ENCODE measurements at regions not wholly inside any gene's neighbourhood (a gene's known extent, or its start where the extent isn't known, plus 50 kb on each side); places are given as distances from the start of the nearest gene placed in this dataset.
"Not testable (repeated sequence)": the region's sequence is repeated elsewhere in the genome, so short reads cannot be mapped to it uniquely, and the experiment has no call there.

DNA sequence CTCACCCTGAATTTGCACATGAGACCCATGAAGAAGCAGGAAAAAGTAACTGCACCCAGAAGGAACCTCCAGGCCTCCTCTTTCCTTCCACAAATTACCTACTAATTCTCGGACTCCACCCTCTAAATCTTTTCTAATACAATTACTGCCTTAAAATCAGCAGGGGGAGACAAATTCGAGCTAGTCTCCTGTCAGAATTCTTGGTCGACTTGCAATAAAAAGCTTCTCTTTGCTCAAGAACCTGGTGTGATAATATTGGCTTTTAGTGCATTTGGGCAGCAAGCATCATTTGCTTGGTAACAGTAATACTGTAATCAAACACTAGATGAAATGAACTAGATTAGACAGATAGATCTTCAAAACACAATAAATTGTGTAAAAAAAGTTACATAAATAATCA, 281.9 kb downstream of the RAP2B start:
- no peak for DNase-seq

DNA sequence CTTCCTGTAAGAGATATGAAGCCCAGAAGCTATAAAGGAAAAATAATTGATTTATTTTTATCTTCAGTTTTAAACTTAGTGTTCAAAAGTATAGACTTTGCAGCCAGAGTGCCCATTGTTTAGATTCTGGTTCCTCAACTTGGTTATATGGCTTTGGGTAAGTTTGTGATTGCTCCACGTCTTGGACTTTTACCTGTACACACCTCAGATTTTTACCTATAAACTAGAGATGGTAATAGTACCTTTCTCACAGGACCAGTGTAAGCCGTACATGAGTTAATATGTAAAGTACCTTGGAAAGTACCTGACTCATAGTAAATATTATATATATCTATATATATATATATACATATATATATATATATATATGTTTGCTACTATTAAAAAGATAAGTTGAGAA, 283.8 kb downstream of the RAP2B start:
- no peak for DNase-seq

DNA sequence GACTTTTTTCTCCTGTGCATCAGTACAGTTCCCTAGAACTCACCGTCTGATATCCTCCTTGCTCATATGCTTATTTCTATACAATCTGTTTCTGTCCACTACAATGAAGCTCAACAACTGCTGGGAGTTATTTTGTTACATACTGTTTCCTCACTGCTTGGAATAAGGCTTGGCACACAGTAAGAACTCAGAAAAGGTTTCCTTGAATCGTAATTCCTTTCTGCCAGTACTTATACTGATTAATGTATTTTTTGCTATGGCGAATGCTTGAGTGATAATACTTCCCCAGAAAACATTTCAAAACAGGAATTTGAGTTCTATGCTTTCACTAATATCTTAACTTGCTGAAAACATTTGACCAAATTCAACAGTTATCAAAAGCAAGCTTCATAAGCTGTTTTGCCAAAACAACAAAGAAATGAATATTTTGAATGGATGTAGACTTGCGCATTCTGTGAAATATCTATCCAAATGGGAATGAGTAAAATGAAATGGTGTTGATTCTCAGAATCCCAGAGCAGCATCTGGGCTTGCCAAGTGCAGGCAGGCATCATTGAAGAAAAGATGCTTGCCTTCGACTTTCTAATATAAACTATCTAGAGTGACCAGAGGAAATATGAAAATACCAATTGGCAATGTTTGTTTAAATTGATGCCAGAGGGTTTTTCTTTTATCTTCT, 286.3 kb downstream of the RAP2B start:
- no peak for DNase-seq

DNA sequence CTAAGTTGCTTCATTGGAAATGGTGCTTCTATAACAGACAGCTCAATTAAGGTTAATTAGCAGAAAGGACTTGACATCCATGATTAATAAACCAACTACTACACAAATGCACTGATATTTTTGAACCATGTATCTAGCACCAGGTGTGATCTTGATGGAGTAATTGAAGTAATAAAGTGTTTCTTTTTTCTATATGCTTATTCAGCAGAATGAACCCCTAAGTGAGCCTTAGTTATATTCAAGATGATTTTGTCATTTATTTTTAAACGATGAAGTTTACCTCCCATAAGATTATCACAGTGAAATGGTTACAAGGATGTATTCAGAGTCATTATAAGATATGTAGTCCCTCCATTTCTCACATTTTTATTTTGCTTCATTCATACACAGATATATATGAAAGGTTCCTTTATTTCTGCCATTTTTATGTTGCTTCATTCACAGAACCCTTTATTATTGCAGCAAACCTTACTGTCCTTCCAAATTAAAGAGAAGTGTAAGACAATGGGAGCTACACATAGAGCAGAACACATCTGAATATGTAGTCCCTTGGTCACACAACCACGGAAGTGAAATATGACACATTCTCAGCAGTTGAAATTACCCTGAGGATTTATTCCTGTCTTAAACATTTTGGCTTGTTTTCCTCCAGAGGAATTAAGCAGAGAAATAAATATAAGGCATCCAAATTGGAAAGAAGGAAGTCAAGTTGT, 295.0 kb downstream of the RAP2B start:
- DNase-seq: no peak

DNA sequence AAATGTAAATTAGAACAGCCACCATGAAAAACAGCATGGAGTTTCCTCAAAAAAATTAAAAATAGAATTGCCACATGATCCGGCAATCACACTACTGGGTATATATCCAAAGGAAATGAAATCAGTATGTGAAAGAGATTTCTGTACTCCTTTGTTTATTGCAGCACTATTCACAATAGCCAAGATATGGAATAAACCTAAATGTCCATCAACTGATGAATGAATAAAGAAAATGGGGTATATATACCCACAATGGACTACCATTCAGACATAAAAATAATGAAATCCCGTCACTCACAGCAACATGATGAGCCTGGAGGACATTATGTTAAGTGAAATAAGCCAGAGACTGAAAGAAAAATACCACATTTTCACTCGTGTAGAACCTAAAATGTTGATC, 296.9 kb downstream of the RAP2B start:
- DNase-seq: no peak

DNA sequence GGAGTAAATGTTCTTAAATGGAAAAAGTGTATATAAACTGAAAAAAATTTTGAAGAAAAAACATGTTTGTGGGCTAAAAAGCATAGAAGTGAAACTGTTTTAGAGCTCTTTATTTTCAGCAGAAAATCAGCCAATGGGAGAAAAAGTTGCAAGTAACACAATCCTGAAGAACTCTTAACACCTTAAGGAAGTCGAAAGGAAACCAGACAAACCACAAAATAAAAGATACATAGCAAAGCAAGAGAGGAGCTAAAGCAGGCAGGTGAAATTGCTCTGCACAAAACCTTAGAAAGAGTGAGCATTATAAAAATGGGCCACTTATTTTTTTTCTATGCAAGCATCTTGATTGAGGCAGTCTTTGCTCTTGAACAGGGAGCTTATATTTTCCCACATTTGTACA, 300.5 kb downstream of the RAP2B start:
- no peak for DNase-seq

DNA sequence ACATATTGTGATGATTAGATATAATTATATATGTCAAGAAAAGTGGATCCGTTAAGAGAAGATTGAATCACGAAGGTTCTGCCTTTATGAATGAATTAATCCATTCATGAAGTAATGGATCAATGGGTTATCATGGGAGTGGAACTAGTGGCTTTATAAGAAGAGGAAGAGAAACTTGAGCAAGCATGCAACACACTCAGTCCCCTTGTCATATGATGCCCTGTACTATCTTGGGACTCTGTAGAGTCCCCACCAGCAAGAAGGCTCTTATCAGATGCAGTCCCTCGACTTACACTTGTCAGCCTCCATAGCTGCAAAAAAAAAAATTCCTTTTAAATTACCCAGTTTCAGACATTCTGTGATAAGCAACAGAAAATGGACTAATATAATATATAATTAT, 301.9 kb downstream of the RAP2B start:
- DNase-seq: no peak

DNA sequence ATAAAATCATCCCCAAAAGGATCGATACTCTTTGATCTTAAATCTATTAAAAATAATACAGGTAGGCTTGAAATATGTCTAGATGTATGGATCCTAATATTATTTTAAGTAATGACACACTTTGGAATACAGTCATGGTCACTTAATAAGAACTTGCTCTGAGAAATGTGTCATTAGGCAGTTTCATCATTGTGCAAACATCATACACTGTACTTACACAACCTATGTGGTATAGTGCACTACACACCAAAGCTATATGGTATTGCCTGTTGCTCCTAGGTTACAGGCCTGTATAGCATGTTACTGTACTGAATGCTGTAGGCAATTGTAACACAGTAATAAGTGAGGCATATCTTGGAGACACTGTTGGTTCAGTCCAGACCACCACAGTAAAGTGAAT, 307.1 kb downstream of the RAP2B start:
- no peak for DNase-seq

DNA sequence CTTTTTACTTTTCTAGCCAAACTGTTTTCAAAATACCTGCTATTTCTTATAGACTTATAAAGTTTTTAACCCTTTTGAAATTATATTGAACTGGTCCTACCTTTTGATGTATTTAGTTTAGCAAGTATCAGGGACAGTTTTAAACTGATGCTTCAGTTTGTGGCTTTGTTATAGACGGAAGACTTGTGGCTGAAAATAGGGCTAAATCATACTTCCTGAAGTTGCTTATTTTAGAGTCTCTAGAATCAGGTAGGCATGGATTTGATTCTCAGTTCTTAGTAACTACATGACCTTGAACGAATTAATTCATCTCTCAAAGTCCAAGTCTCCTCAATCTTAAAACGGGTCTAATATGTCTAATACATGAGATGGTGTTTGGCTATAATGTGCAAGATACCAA, 322.8 kb downstream of the RAP2B start:
- DNase-seq: no peak

DNA sequence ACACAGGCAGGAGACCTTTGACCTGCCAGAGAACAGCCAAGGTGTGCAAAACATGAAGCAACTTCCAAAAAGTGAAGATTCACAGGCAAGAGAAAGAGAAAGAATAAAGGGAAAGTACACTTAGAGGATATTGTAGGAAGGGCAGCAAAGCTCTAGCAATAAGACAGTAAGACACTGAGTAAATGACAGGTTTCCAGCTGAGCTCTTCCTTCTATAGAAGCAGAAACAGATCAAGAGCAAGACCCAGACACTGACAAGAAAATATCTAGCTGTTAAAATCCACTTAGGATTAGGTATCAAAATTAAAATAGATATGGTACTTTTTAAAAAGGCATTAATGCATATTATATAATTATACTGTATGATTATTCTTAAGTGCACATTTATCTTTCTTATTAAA, 333.4 kb downstream of the RAP2B start:
- DNase-seq: no peak

DNA sequence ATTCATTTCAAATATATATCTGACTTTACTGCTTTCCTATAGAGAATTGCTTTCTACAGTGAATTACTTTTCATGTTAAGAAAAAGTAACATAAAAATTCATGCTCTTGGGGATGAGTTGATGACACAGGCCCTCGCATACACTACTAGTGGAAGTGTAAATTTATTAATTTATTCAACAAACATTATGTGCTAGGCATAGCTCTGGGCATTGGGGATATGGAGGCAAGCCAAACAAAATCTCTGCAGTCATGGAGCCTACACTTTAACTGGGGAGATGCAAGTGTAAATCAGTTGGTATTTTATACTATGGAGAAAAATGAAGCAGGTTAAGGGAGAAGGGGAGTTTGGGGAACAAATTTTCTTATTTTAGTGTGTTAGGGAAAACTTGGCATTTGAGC, 340.7 kb downstream of the RAP2B start:
- DNase-seq: no peak

DNA sequence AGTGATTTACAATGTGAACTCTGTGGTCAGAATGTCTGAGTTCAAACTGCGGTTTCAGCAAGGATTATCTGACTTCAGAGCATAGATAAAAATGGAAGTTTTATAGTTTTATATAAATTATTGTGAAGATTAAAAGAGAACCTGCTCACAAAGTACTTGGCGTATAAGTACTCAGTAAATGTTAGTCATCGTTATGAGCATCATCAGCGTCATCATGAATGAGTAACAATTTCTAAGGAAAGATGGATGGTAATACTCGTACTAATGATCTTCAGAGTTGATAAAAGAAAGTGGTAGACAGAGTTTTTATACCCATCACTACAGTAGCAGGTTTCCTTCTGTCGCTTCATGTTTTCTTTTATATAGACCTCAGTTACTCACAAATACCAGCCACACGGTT, 341.8 kb downstream of the RAP2B start:
- no peak for DNase-seq

DNA sequence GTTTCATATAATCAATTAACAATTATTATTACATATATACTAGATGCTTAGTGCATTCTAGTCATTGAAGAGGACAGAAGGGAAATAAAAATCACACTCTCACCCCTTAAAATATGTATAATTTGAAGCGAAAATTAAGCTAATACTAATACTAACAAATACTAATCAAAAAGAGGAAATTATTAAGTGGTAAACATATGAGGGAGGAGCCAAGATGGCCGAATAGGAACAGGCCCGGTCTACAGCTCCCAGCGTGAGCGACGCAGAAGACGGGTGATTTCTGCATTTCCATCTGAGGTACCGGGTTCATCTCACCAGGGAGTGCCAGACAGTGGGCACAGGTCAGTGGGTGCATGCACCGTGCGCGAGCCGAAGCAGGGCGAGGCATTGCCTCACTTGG, 344.2 kb downstream of the RAP2B start:
- not testable (repeated sequence) for DNase-seq

DNA sequence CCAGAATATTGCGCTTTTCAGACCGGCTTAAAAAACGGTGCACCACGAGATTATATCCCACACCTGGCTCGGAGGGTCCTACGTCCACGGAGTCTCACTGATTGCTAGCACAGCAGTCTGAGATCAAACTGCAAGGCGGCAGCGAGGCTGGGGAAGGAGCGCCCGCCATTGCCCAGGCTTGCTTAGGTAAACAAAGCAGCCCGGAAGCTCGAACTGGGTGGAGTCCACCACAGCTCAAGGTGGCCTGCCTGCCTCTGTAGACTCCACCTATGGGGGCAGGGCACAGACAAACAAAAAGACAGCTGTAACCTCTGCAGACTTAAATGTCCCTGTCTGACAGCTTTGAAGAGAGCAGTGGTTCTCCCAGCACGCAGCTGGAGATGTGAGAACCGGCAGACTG, 344.7 kb downstream of the RAP2B start:
- DNase-seq: not testable (repeated sequence)

DNA sequence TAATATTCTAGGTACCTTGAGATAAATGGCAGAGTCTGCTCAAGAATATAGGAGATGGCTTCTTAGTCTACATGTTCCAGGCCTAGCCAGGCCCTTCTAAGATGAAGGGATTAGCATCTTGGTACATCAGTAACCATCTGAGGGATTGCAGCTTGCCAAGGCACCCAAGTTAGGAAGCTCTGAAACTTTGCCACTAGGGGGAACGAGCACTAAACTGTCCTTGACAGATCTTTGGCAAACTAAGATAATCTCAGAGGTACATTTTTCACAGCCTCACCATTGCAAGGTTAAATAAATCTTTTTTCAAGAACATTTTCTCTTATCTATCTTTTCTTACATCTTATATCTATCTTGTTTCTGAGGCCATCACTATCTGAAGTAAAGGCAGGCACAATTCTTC, 351.2 kb downstream of the RAP2B start:
- DNase-seq: no peak

DNA sequence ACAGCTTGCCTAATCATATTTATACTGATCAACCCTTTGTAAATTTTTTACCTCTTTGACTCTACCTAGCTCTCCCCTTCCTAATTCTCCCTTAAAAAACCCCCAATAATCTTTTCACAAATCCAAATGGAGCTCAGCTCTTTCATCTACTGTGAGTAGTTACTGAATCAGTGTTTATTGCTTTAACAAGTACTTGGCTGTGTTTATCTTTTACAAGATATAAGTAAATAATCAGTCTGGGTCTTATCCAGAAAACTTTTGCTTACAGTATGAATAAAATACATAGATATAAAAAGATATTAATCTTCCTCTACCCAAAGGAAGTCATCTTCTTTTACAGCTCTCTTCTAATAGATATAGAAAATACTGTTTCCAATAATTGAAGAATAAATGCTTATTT, 366.4 kb downstream of the RAP2B start:
- DNase-seq: no peak

DNA sequence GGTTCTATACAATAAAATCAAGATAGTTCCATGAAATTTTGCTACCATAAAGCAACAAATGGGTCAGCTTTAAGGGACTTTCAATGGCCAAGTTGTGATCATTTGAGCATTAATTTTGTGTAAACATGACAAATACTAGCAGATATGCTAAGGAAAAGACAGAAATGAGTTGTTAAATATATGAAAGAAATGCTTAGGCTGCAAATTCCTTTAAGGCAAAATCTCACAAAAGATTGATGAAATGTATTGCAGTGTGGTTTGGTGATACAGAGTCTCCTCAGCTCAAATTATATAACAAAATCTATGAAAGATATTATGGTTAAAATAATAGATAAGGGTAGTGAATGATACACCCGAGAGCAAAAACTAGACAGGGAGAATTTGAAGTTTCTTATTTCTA, 377.2 kb downstream of the RAP2B start:
- DNase-seq: no peak

DNA sequence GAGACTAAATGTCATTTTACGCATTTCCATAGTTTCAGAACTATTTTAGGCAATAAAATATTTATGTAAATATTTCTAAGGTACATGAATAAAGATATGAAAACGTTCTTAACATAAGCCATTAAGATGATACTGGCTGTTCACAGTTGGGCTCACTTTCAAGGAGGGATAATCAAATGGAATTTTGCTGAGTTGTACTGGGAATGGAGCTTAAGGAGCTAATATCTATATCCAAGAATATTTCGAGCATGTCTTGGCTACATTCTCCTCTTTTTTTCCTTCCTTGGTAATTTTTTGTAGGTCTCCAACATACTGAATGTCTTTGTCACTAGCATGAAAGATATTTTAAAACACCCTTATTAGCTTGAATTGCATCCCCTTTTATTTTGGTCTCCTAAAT, 383.4 kb downstream of the RAP2B start:
- DNase-seq: no peak

DNA sequence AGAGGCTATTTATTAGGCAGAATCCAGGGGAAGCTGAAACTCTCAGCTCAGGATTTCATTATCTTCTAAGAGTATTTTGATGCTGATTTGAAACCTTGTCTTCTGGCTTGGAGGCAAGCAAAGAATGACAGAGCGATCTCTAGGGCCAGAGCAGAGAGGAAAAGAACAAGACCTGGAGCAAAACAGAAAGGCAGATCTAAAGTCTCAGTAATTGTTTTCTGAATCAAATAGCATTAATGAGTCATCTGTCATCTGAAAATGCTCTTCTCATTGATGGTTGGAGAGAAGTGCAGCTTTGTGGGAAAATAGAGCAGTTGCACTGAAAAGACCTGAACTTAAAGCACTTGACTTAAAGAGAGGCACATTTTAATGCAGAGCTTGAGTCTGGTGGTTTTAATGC, 385.9 kb downstream of the RAP2B start:
- DNase-seq: no peak

DNA sequence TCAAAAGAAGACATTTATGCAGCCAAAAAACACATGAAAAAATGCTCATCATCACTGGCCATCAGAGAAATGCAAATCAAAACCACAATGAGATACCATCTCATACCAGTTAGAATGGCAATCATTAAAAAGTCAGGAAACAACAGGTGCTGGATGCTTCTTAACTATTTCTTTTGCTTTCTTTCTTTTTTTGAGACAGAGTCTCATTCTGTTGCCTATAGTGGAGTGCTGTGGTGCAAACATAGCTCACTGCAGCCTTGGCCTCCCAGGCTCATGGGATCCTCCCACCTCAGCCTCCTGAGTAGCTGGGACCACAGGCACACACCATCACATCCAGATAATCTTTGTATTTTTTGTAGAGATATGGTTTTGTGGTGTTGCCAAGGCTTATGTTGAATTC, 387.7 kb downstream of the RAP2B start:
- not testable (repeated sequence) for DNase-seq

DNA sequence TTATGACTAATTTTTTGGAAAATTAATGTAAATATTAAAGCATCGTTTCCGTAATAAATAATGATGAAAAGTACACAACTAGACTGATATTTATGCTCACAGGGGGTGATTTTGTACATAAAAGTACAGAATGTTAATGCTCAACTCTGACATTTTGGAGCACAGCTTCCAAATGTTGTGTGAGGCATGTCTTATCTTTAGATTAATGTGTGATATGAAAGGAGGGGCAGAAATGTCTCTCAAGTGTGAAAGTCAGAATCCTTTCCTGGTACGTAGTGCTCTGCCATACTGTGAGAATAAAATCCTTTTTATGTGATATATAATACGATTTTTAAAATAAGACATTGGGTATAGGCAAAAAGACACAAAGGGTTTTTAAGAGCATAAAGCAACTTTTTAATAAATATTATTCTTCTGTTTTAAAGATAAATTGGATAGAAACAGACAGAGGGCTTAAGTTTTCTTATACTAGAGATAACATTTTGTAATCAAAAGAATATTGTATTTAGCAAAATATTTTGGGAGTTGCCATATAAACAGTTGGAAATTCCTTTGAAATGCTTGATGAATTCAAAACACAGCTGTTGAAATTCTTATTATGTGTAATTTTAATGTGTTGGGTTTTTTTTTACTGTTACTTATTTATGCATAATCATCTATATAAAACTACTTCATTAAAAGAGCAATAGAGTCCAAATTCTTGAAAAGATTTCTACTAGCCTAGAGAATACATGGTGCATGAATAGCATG, 389.7 kb downstream of the RAP2B start:
- DNase-seq: no peak

DNA sequence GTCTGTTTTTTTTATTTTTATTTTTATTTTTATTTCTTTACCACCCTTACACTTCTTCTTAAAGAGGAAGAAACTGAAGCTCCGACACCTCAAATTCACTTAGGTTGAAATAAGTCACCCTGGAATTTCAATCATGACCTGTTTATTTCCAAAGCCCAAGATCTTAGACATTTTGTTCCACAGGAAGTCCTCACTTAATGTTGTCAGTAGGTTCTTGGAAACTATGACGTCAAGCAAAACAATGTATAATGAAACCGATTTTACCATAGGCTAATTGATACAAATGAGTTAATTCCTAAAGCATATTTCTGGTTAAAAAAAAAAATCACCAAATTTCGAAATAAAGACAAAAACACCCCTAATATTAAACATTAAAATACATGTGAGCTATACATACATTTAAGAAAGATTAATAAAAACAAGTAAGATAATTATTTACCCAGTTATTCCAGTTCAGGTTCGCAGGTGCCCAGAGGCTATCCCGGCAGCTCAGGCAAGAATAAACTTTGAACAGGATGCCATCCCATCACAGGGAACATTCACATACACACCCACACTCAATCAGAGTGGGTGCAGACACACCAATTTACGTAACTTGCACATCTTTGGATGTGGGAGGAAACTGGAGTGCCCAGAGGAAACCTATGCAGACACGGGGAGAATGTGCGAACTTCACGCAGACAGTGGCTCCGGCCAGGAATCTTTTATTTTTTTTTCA, 391.0 kb downstream of the RAP2B start:
- no peak for DNase-seq

DNA sequence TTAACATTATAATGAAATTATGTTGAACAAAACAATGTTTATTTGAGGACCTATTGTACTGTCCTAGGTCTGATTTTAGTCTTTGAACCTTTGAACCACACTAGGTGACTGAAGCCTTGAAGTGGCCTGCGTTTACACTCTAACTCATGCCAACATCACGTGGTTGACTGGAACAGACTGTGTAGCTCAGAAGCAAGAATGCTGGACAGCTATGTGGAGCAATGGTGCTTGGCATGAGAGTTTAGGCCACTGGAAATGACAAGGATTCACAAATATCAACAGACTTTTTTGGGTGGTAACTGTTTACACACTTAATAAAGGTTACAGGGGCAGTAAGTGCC, 391.5 kb downstream of the RAP2B start:
- no peak for DNase-seq

DNA sequence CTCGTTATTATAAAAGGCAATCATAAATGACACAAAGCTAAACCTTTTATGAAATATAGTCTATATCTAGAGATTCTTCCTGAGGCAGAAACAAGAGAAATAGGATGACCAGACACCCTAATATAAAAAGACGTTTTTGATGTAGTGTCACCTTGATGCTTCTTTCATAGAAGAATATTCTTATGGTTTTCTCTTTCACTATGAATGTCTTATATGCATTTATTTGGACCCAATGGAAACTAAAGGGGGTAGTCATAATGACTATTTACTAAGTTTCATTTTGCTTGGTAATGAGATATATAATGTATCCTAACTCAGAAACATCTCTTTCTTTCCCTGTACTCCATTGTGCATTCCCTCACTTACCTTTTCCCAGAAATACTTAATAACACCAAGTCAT, 393.9 kb downstream of the RAP2B start:
- DNase-seq: no peak

Data from KG1 (cell line).